GM19043 (cell line): ENCODE measurements at regions not wholly inside any gene's neighbourhood (a gene's known extent, or its start where the extent isn't known, plus 50 kb on each side); places are given as distances from the start of the nearest gene placed in this dataset.
"Not testable (repeated sequence)": the region's sequence is repeated elsewhere in the genome, so short reads cannot be mapped to it uniquely, and the experiment has no call there.

Source experiments
- ATAC-seq: cut with Tn5 transposase; IDR thresholded peaks from one replicate; pipeline ENCODE4 v1.9.1; 2021; ENCODE audit warnings: low read depth; ENCODE audit not compliant: unreplicated experiment

GRCh38 chr13:79847882-79848592 is 367.1 kb downstream of the NDFIP2 start:
- ATAC-seq: no peak

- ATAC-seq: no peak
Measured at GRCh38 chr13:79846386-79846785, 365.4 kb downstream of the NDFIP2 start.

GRCh38 chr13:79837741-79838450 is 356.9 kb downstream of the NDFIP2 start:
- no peak for ATAC-seq

GRCh38 chr13:79836121-79836520 is 355.2 kb downstream of the NDFIP2 start:
- ATAC-seq: not testable (repeated sequence)

- ATAC-seq: no peak
Measured at GRCh38 chr13:79834876-79835275, 353.9 kb downstream of the NDFIP2 start.

GRCh38 chr13:79833991-79834390 is 353.0 kb downstream of the NDFIP2 start:
- ATAC-seq: no peak

GRCh38 chr13:79831556-79831955 is 350.6 kb downstream of the NDFIP2 start:
- ATAC-seq: no peak

- no peak for ATAC-seq
Measured at GRCh38 chr13:79830945-79831344, 350.0 kb downstream of the NDFIP2 start.

- no peak for ATAC-seq
Measured at GRCh38 chr13:79830426-79830825, 349.5 kb downstream of the NDFIP2 start.

GRCh38 chr13:79829880-79830279 is 348.9 kb downstream of the NDFIP2 start:
- no peak for ATAC-seq

GRCh38 chr13:79825959-79826358 is 345.0 kb downstream of the NDFIP2 start:
- no peak for ATAC-seq

- ATAC-seq: no peak
Measured at GRCh38 chr13:79815041-79815440, 334.1 kb downstream of the NDFIP2 start.

GRCh38 chr13:79812070-79812850 is 331.3 kb downstream of the NDFIP2 start:
- ATAC-seq: peak; percentile 65

GRCh38 chr13:79811170-79811569 is 330.2 kb downstream of the NDFIP2 start:
- no peak for ATAC-seq

- no peak for ATAC-seq
Measured at GRCh38 chr13:79810669-79811068, 329.7 kb downstream of the NDFIP2 start.

- ATAC-seq: no peak
Measured at GRCh38 chr13:79810018-79810417, 329.1 kb downstream of the NDFIP2 start.

GRCh38 chr13:79808475-79808874 is 327.5 kb downstream of the NDFIP2 start:
- no peak for ATAC-seq

- no peak for ATAC-seq
Measured at GRCh38 chr13:79807554-79807953, 326.6 kb downstream of the NDFIP2 start.

- no peak for ATAC-seq
Measured at GRCh38 chr13:79806821-79807220, 325.9 kb downstream of the NDFIP2 start.

- no peak for ATAC-seq
Measured at GRCh38 chr13:79805317-79805716, 324.4 kb downstream of the NDFIP2 start.

GRCh38 chr13:79803989-79804388 is 323.0 kb downstream of the NDFIP2 start:
- ATAC-seq: peak; percentile 54
